Neural progenitor cell (in vitro differentiated cells): ENCODE measurements at regions not wholly inside any gene's neighbourhood (a gene's known extent, or its start where the extent isn't known, plus 50 kb on each side); places are given as distances from the start of the nearest gene placed in this dataset.

ENCODE experiments used
- EZH2 ChIP-seq: fragments of 200-600 bp; sonication (generic); IDR thresholded peaks from 2 replicates; pipeline ENCODE4 v1.6.1; 2017; ENCODE audit warnings: antibody characterized with exemption, mild to moderate bottlenecking, moderate library complexity
- TF ChIP-seq, protein P1 (sequence below): fragments of 200-600 bp; sonication (generic); IDR thresholded peaks from 2 replicates; pipeline ENCODE4 v1.5.1; 2017; ENCODE audit warnings: antibody characterized with exemption, mild to moderate bottlenecking

- TF ChIP-seq, protein P1, sequence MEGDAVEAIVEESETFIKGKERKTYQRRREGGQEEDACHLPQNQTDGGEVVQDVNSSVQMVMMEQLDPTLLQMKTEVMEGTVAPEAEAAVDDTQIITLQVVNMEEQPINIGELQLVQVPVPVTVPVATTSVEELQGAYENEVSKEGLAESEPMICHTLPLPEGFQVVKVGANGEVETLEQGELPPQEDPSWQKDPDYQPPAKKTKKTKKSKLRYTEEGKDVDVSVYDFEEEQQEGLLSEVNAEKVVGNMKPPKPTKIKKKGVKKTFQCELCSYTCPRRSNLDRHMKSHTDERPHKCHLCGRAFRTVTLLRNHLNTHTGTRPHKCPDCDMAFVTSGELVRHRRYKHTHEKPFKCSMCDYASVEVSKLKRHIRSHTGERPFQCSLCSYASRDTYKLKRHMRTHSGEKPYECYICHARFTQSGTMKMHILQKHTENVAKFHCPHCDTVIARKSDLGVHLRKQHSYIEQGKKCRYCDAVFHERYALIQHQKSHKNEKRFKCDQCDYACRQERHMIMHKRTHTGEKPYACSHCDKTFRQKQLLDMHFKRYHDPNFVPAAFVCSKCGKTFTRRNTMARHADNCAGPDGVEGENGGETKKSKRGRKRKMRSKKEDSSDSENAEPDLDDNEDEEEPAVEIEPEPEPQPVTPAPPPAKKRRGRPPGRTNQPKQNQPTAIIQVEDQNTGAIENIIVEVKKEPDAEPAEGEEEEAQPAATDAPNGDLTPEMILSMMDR: no peak
- no peak for TF ChIP-seq EZH2
These were observed 1089.8 kb downstream of the FAT4 start for GRCh38 chr4:126404549-126404948.
